T-cell (primary cell): ENCODE measurements at regions not wholly inside any gene's neighbourhood (a gene's known extent, or its start where the extent isn't known, plus 50 kb on each side); places are given as distances from the start of the nearest gene placed in this dataset.

ENCODE experiments used
- ATAC-seq, 4 experiments: fragments of 200-7000 bp in 3 of 4; fragments of 150-1000 bp in 1 of 4; cut with Tn5 transposase; replicated peaks in 1 of 4; 1 replicate in 3 of 4; 2 replicates in 1 of 4; pipeline ENCODE4 v1.10.0; 2021; ENCODE audit warnings: moderate library complexity in 3 of 4, mild to moderate bottlenecking in 2 of 4, moderate number of reproducible peaks in 1 of 4
- CTCF ChIA-PET, 2 donors: fragments of 300-600 bp; sonication (Branson Sonifier 250); formaldehyde crosslinking; loops; one replicate each; lab custom pipeline; 2022; ENCODE audit warnings: antibody characterized with exemption in 2 of 2; lab: Charles Lee
- POLR2A ChIA-PET, 2 donors: fragments of 300-600 bp; sonication (Branson Sonifier 250); formaldehyde crosslinking; loops; one replicate each; lab custom pipeline; 2022; ENCODE audit warnings: antibody characterized with exemption in 2 of 2; lab: Charles Lee
- DNase-seq, 35 experiments: peaks; one replicate each; pipeline versions ENCODE4 v3.0.0 to v3.0.0-alpha.2; 2013 to 2023
- H3K27ac ChIP-seq: one replicate; pipeline ENCODE4 v1.5.1; 2013; ENCODE audit warnings: low read length
- H3K27me3 ChIP-seq, 2 experiments: replicated peaks in 1 of 2; 1 replicate in 1 of 2; 2 replicates in 1 of 2; pipeline versions ENCODE4 v1.6.1 to v1.7.0; 2013; ENCODE audit warnings: low read length in 1 of 2, mixed read lengths in 1 of 2; ENCODE audit not compliant: control insufficient read depth in 2 of 2, insufficient read depth in 2 of 2; ENCODE audit errors: extremely low read depth in 1 of 2
- H3K36me3 ChIP-seq, 2 donors: 1 replicate in 1 of 2; 2 replicates in 1 of 2; pipeline versions ENCODE4 v1.6.1 to v1.7.0; 2013; ENCODE audit warnings: low read length in 1 of 2; ENCODE audit not compliant: control insufficient read depth in 2 of 2, insufficient read depth in 1 of 2; ENCODE audit errors: extremely low read depth in 1 of 2
- H3K4me1 ChIP-seq, 2 experiments: 1 replicate in 1 of 2; 2 replicates in 1 of 2; pipeline versions ENCODE4 v1.6.1 to v1.7.0; 2013; ENCODE audit warnings: low read length in 2 of 2, mixed read lengths in 1 of 2; ENCODE audit not compliant: insufficient read depth in 2 of 2, control insufficient read depth in 1 of 2; ENCODE audit errors: extremely low read depth in 1 of 2
- H3K4me3 ChIP-seq, 2 donors: 1 replicate in 1 of 2; 2 replicates in 1 of 2; pipeline versions ENCODE4 v1.5.1 to v1.7.0; 2013; ENCODE audit warnings: mild to moderate bottlenecking in 2 of 2, low read length in 1 of 2, moderate library complexity in 1 of 2; ENCODE audit not compliant: control insufficient read depth in 1 of 2; ENCODE audit errors: extremely low read depth in 1 of 2
- H3K9me3 ChIP-seq: 2 replicates; pipeline ENCODE4 v1.7.0; 2013
- H3K27ac Mint-ChIP-seq, 2 donors: one replicate each; pipeline ENCODE4 v1.8.0; 2020 to 2021; ENCODE audit warnings: mild to moderate bottlenecking in 2 of 2, mixed read lengths in 2 of 2
- H3K27me3 Mint-ChIP-seq, 2 donors: one replicate each; pipeline ENCODE4 v1.8.0; 2021 to 2022; ENCODE audit warnings: mixed read lengths in 2 of 2
- H3K36me3 Mint-ChIP-seq: one replicate; pipeline ENCODE4 v1.8.0; 2021; ENCODE audit warnings: mixed read lengths
- H3K4me1 Mint-ChIP-seq, 3 donors: one replicate each; pipeline ENCODE4 v1.8.0; 2020 to 2022; ENCODE audit warnings: mixed read lengths in 3 of 3, mild to moderate bottlenecking in 1 of 3
- H3K4me3 Mint-ChIP-seq, 3 donors: one replicate each; pipeline ENCODE4 v1.8.0; 2020 to 2022; ENCODE audit warnings: mild to moderate bottlenecking in 3 of 3, mixed read lengths in 3 of 3, moderate library complexity in 3 of 3
- H3K9me3 Mint-ChIP-seq, 3 donors: one replicate each; pipeline ENCODE4 v1.8.0; 2020 to 2022; ENCODE audit warnings: mixed read lengths in 3 of 3
- WGBS: methylation state at CpG from one replicate; pipeline ENCODE4 v1.1.5; 2013; ENCODE audit warnings: missing lambda C conversion rate; ENCODE audit not compliant: insufficient coverage; 5-methylcytosine and 5-hydroxymethylcytosine counted together

GRCh38 chr4:23973308-23973855 lies 83.5 kb upstream of the PPARGC1A start:
- Mint-ChIP-seq H3K9me3 (no peaks in the 10 kb centered on the region), H3K4me1 (no peaks in the 10 kb centered on the region), H3K27me3 (no peaks in the 10 kb centered on the region), H3K4me3 (no peak overlapping the region), H3K36me3 (no peaks in the 10 kb centered on the region), H3K27ac (no peak overlapping the region)
- no peaks in the 10 kb centered on the region for H3K27me3 ChIP-seq
- no peak overlapping the region for H3K4me3 ChIP-seq
- no peaks in the 10 kb centered on the region for H3K36me3 ChIP-seq
- ChIA-PET POLR2A (no interaction called here), CTCF (no interaction called here)
- H3K4me1 ChIP-seq, result no peaks in the 10 kb centered on the region
- H3K9me3 ChIP-seq, result no peaks in the 10 kb centered on the region
- DNase-seq (no peak), ATAC-seq (no peak)
- H3K27ac ChIP-seq, result no peak overlapping the region
- WGBS, result no CpG with 5 or more reads among the region's 1 CpG

GRCh38 chr4:23972805-23973204 lies 83.0 kb upstream of the PPARGC1A start:
- Histone ChIP-seq H3K36me3 (no peaks in the 10 kb centered on the region), H3K27me3 (no peaks in the 10 kb centered on the region), H3K27ac (no peak overlapping the region), H3K9me3 (no peaks in the 10 kb centered on the region), H3K4me1 (no peaks in the 10 kb centered on the region), H3K4me3 (no peak overlapping the region)
- ATAC-seq, result no peak
- no CpG with 5 or more reads among the region's 3 CpGs for WGBS
- ChIA-PET POLR2A (no interaction called here), CTCF (no interaction called here)
- Mint-ChIP-seq H3K27ac (no peak overlapping the region), H3K4me3 (no peak overlapping the region), H3K4me1 (no peaks in the 10 kb centered on the region), H3K36me3 (no peaks in the 10 kb centered on the region), H3K9me3 (no peaks in the 10 kb centered on the region), H3K27me3 (no peaks in the 10 kb centered on the region)
- DNase-seq, result no peak

GRCh38 chr4:23972187-23972586 lies 82.3 kb upstream of the PPARGC1A start:
- DNase-seq, result no peak

GRCh38 chr4:23970201-23970850 lies 80.5 kb upstream of the PPARGC1A start:
- WGBS, result 79% methylated on average over 2 of the region's 6 CpGs

More at GRCh38 chr4:23972187-23972586, 82.3 kb upstream of the PPARGC1A start:
- WGBS, result no CpG with 5 or more reads among the region's 2 CpGs
- CTCF ChIA-PET, result no interaction called here
- POLR2A ChIA-PET, result no interaction called here
- Histone ChIP-seq H3K27ac (no peak overlapping the region), H3K27me3 (no peaks in the 10 kb centered on the region), H3K36me3 (no peaks in the 10 kb centered on the region), H3K4me3 (no peak overlapping the region), H3K9me3 (no peaks in the 10 kb centered on the region), H3K4me1 (no peaks in the 10 kb centered on the region)
- no peaks in the 10 kb centered on the region for H3K9me3 Mint-ChIP-seq
- no peak for ATAC-seq
- H3K4me1 Mint-ChIP-seq, result no peaks in the 10 kb centered on the region
- H3K36me3 Mint-ChIP-seq, result no peaks in the 10 kb centered on the region
- no peak overlapping the region for H3K27ac Mint-ChIP-seq
- H3K27me3 Mint-ChIP-seq, result no peaks in the 10 kb centered on the region
- no peak overlapping the region for H3K4me3 Mint-ChIP-seq

GRCh38 chr4:23969635-23970145 lies 79.8 kb upstream of the PPARGC1A start:
- no peak for DNase-seq
- Histone ChIP-seq H3K4me3 (no peak overlapping the region), H3K4me1 (no peaks in the 10 kb centered on the region), H3K9me3 (no peaks in the 10 kb centered on the region), H3K36me3 (no peaks in the 10 kb centered on the region), H3K27me3 (no peaks in the 10 kb centered on the region), H3K27ac (no peak overlapping the region)
- Mint-ChIP-seq H3K4me1 (no peaks in the 10 kb centered on the region), H3K27ac (no peak overlapping the region), H3K36me3 (no peaks in the 10 kb centered on the region), H3K4me3 (no peak overlapping the region), H3K27me3 (no peaks in the 10 kb centered on the region), H3K9me3 (no peaks in the 10 kb centered on the region)
- CTCF ChIA-PET, result interaction anchor here in 1 of 2 donors (0.6 kb wide), 1 partner anchor 206 kb away, joined by 7 read pairs; no protein-coding TSS in a partner anchor
- no peak for ATAC-seq
- POLR2A ChIA-PET, result no interaction called here
- WGBS, result 47% methylated on average over 2 of the region's 4 CpGs

More at GRCh38 chr4:23970201-23970850, 80.5 kb upstream of the PPARGC1A start:
- ChIA-PET POLR2A (no interaction called here), CTCF (interaction anchor here in 1 of 2 donors (0.6 kb wide), 1 partner anchor 205 kb away, joined by 7 read pairs; no protein-coding TSS in a partner anchor)
- Mint-ChIP-seq H3K9me3 (no peaks in the 10 kb centered on the region), H3K4me1 (no peaks in the 10 kb centered on the region), H3K27me3 (no peaks in the 10 kb centered on the region), H3K36me3 (no peaks in the 10 kb centered on the region), H3K27ac (no peak overlapping the region), H3K4me3 (no peak overlapping the region)
- DNase-seq (no peak), ATAC-seq (no peak)
- Histone ChIP-seq H3K4me3 (no peak overlapping the region), H3K27me3 (no peaks in the 10 kb centered on the region), H3K9me3 (no peaks in the 10 kb centered on the region), H3K27ac (no peak overlapping the region), H3K36me3 (no peaks in the 10 kb centered on the region), H3K4me1 (no peaks in the 10 kb centered on the region)

- Histone ChIP-seq H3K36me3 (no peaks in the 10 kb centered on the region), H3K4me3 (no peak overlapping the region), H3K27ac (no peak overlapping the region), H3K4me1 (no peaks in the 10 kb centered on the region), H3K27me3 (no peaks in the 10 kb centered on the region), H3K9me3 (no peaks in the 10 kb centered on the region)
- no peak for ATAC-seq
- no peak overlapping the region for H3K27ac Mint-ChIP-seq
- H3K9me3 Mint-ChIP-seq, result peaks cover 0 to 5% (median 0%) of the 10 kb centered on the region in 3 donors
- ChIA-PET POLR2A (no interaction called here), CTCF (no interaction called here)
- no peaks in the 10 kb centered on the region for H3K27me3 Mint-ChIP-seq
- no peaks in the 10 kb centered on the region for H3K4me1 Mint-ChIP-seq
- 25% methylated on average over 1 of the region's 10 CpGs for WGBS
- no peak overlapping the region for H3K4me3 Mint-ChIP-seq
- H3K36me3 Mint-ChIP-seq, result no peaks in the 10 kb centered on the region
- no peak for DNase-seq
These were observed 77.4 kb upstream of the PPARGC1A start for GRCh38 chr4:23967281-23967680.
